ENCODE measurements at regions not wholly inside any gene's neighbourhood (a gene's known extent, or its start where the extent isn't known, plus 50 kb on each side); places are given as distances from the start of the nearest gene placed in this dataset.
"Not testable (repeated sequence)": the region's sequence is repeated elsewhere in the genome, so short reads cannot be mapped to it uniquely, and the experiment has no call there.

DNA sequence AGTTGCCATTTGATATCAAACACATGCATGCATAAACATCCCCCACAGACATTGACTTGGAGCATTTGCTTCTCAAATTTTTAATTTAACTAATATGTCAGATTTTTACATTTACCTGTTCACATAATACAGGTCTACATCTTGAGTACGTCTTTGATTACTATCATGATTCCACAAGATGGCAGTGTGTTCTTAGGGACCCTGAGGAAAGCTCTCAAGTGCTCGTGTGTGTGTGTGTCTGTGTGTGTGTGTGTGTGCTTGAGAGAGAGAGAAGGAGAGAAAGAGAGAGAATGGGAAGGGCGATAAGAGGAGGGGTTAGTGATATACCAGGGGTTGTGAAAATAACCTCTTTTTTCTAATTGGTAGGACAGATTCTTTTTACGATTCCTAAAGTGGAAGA lies 167.1 kb upstream of the OR4E1 start:
- Mint-ChIP-seq H3K27ac (peak overlapping the region; percentile 56), H3K4me3 (peak overlapping the region; percentile 56), H3K9me3 (ENCODE audit: low read depth) (no peaks in the 10 kb centered on the region), H3K36me3 (no peaks in the 10 kb centered on the region), H3K4me1 (peaks cover 15% of the 10 kb centered on the region), H3K27me3 (peaks cover 27% of the 10 kb centered on the region)
- ATAC-seq (peak; percentile 42), DNase-seq (no peak)
- CTCF ChIA-PET = interaction anchor here (1.1 to 1.8 kb wide), 4 partner anchors 12 to 716 kb away, joined by 3 to 6 read pairs (median 4); no protein-coding TSS in a partner anchor

DNA sequence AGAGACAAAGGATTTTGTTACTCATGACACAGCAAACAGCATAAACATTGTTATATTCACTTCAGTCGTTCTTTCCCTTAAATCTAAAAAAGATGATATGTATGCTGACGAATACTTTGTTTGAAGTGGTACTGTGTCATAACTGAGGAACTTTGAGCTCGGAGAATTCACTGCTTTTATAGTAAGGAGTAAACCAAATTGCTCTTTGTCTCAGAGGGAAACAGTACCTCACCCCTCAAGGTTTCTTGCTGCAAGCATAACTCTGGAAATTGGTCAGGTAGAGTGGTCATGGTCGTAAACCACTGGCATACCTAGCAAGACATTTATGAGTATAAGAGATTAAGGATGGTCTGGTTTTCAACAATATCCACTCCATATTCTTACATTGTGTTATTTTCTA lies 160.2 kb upstream of the OR4E1 start:
- H3K27ac Mint-ChIP-seq = no peak overlapping the region
- H3K9me3 Mint-ChIP-seq (ENCODE audit: low read depth) = peaks cover 3% of the 10 kb centered on the region
- H3K4me3 Mint-ChIP-seq = no peak overlapping the region
- H3K36me3 Mint-ChIP-seq = no peaks in the 10 kb centered on the region
- no peaks in the 10 kb centered on the region for H3K4me1 Mint-ChIP-seq
- CTCF ChIA-PET = no interaction called here
- H3K27me3 Mint-ChIP-seq = peaks cover 25% of the 10 kb centered on the region
- no peak for ATAC-seq
- DNase-seq = no peak

DNA sequence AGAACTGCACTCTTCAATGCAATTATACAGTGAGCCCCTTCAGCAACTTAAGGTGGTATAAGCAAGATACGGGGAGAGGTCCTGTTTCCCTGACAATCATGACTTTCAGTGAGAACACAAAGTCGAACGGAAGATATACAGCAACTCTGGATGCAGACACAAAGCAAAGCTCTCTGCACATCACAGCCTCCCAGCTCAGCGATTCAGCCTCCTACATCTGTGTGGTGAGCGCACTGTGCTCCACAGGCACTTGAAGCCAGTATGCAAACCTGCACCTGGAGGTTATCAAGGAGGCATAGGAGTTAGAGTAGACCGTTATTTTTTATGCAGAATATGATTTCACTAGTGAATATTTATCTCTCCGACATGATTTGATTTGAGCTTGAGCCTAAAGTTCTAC lies 152.2 kb upstream of the OR4E1 start:
- peak overlapping the region; percentile 60 for H3K4me3 Mint-ChIP-seq
- no peak for ATAC-seq

GRCh38 chr14:21825149-21825743 lies 151.6 kb upstream of the OR4E1 start:
- no peaks in the 10 kb centered on the region for H3K36me3 Mint-ChIP-seq
- ATAC-seq (peak; percentile 91), DNase-seq (peak; percentile 64)
- H3K4me1 Mint-ChIP-seq = peaks cover 9% of the 10 kb centered on the region
- H3K27me3 Mint-ChIP-seq = peaks cover 45% of the 10 kb centered on the region
- H3K4me3 Mint-ChIP-seq = peak overlapping the region; percentile 60
- no peaks in the 10 kb centered on the region for H3K9me3 Mint-ChIP-seq (ENCODE audit: low read depth)
- CTCF ChIA-PET = interaction anchor here (0.8 to 2.1 kb wide), 8 partner anchors 12 to 764 kb away, joined by 3 to 6 read pairs (median 4); partner anchors contain the start of gene DAD1
- H3K27ac Mint-ChIP-seq = peak overlapping the region; percentile 60

More for the DNA sequence above, 152.2 kb upstream of the OR4E1 start:
- Mint-ChIP-seq H3K27ac (peak overlapping the region; percentile 13), H3K4me1 (peaks cover 6% of the 10 kb centered on the region), H3K9me3 (ENCODE audit: low read depth) (no peaks in the 10 kb centered on the region), H3K36me3 (no peaks in the 10 kb centered on the region), H3K27me3 (peaks cover 41% of the 10 kb centered on the region)
- DNase-seq = no peak
- CTCF ChIA-PET = interaction anchor here (0.8 to 2.1 kb wide), 3 partner anchors 21 to 997 kb away, joined by 3 to 6 read pairs (median 3); no protein-coding TSS in a partner anchor

DNA sequence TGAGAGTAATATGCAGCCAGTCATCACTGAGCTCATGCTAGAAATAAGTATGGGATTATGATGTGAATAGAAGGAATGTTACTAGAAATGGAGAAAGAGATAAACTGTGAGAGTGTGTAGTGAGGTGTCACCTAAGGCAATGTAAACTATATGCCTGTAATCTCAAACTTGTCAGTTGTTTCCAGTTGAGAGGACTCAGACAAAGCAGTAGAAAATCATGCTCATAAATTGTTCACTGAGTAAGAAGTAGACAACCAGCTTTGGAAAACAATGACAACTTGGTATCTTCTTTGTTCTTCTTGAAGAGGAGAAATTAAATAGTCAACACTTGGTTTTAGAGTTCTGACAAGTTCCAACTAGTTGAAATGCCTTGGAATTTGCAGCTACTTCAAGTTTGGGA lies 148.5 kb upstream of the OR4E1 start:
- peaks cover 2% of the 10 kb centered on the region for H3K9me3 Mint-ChIP-seq (ENCODE audit: low read depth)
- DNase-seq (no peak), ATAC-seq (no peak)
- CTCF ChIA-PET = no interaction called here
- H3K36me3 Mint-ChIP-seq = no peaks in the 10 kb centered on the region
- peaks cover 33% of the 10 kb centered on the region for H3K27me3 Mint-ChIP-seq
- H3K4me3 Mint-ChIP-seq = no peak overlapping the region
- H3K27ac Mint-ChIP-seq = no peak overlapping the region
- peaks cover 9% of the 10 kb centered on the region for H3K4me1 Mint-ChIP-seq

- Mint-ChIP-seq H3K4me3 (no peak overlapping the region), H3K36me3 (no peaks in the 10 kb centered on the region), H3K27ac (peak overlapping the region; percentile 13), H3K27me3 (peaks cover 26% of the 10 kb centered on the region), H3K4me1 (peaks cover 9% of the 10 kb centered on the region), H3K9me3 (ENCODE audit: low read depth) (peaks cover 7% of the 10 kb centered on the region)
- ATAC-seq = no peak
- CTCF ChIA-PET = interaction anchor here (1.1 kb wide), 1 partner anchor 71 kb away, joined by 3 read pairs; no protein-coding TSS in a partner anchor
- DNase-seq = no peak
These were observed 147.0 kb upstream of the OR4E1 start for GRCh38 chr14:21820631-21821030.

GRCh38 chr14:21819891-21820290 lies 146.3 kb upstream of the OR4E1 start:
- DNase-seq; ATAC-seq; H3K4me3 Mint-ChIP-seq; H3K9me3 Mint-ChIP-seq (ENCODE audit: low read depth); H3K27ac Mint-ChIP-seq; H3K4me1 Mint-ChIP-seq; H3K36me3 Mint-ChIP-seq: not testable (repeated sequence)
- H3K27me3 Mint-ChIP-seq = peaks cover 21% of the 10 kb centered on the region
- CTCF ChIA-PET = interaction anchor here (1.1 kb wide), 1 partner anchor 71 kb away, joined by 3 read pairs; no protein-coding TSS in a partner anchor

GRCh38 chr14:21817010-21817409 lies 143.4 kb upstream of the OR4E1 start:
- H3K4me3 Mint-ChIP-seq; H3K36me3 Mint-ChIP-seq; CTCF ChIA-PET; H3K9me3 Mint-ChIP-seq (ENCODE audit: low read depth); DNase-seq; H3K27ac Mint-ChIP-seq; H3K4me1 Mint-ChIP-seq; ATAC-seq: not testable (repeated sequence)
- H3K27me3 Mint-ChIP-seq = peaks cover 22% of the 10 kb centered on the region

GRCh38 chr14:21807975-21808374 lies 134.4 kb upstream of the OR4E1 start:
- no peak overlapping the region for H3K27ac Mint-ChIP-seq
- H3K27me3 Mint-ChIP-seq = peaks cover 18% of the 10 kb centered on the region
- H3K36me3 Mint-ChIP-seq = no peaks in the 10 kb centered on the region
- no peaks in the 10 kb centered on the region for H3K4me1 Mint-ChIP-seq
- ATAC-seq = no peak
- CTCF ChIA-PET = no interaction called here
- DNase-seq = no peak
- H3K4me3 Mint-ChIP-seq = no peak overlapping the region
- H3K9me3 Mint-ChIP-seq (ENCODE audit: low read depth) = no peaks in the 10 kb centered on the region

DNA sequence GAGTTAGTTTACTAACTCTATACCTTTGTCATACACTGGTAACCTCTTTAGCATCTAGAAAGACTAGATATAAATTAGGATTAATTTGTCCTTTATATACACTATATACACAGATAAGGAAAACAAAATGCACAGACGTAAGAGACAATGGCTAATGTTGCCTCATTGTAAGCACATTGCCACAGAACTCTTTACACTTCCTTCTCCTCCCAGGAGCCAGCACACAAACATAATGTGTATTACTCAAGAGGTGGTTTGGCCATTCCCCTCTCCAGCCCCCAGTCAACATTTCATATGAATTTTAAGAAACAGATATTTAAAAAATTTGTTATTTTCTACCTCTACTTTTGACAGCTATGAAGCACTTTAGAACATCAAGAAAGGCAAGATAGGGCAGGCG lies 131.4 kb upstream of the OR4E1 start:
- H3K27me3 Mint-ChIP-seq = peaks cover 18% of the 10 kb centered on the region
- CTCF ChIA-PET = no interaction called here

DNA sequence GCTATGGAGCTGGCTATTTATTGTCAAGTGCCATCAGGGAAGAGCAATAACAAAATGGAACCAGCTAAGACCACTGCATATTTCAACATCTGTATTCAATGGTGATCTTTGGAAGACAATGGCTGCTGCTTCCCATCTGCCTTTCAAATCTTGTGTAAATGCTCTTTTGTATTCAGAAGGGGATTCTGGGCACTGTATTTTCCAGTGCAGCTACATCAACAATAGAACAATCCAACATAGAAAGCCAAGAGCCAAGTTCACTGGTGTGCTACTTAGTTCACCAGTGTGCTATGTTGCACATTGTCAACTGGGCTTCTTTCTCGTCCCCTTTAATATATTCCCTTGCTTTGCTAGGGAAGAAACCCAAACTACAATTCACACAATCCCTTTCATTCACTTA lies 128.8 kb upstream of the OR4E1 start:
- CTCF ChIA-PET = no interaction called here
- no peaks in the 10 kb centered on the region for H3K9me3 Mint-ChIP-seq (ENCODE audit: low read depth)
- DNase-seq = no peak
- ATAC-seq = no peak
- H3K27me3 Mint-ChIP-seq = peaks cover 24% of the 10 kb centered on the region
- H3K36me3 Mint-ChIP-seq = no peaks in the 10 kb centered on the region
- H3K4me1 Mint-ChIP-seq = no peaks in the 10 kb centered on the region
- H3K27ac Mint-ChIP-seq = no peak overlapping the region
- no peak overlapping the region for H3K4me3 Mint-ChIP-seq

More for the DNA sequence above, 131.4 kb upstream of the OR4E1 start:
- ATAC-seq (no peak), DNase-seq (no peak)
- H3K4me3 Mint-ChIP-seq = no peak overlapping the region
- no peak overlapping the region for H3K27ac Mint-ChIP-seq
- no peaks in the 10 kb centered on the region for H3K36me3 Mint-ChIP-seq
- H3K9me3 Mint-ChIP-seq (ENCODE audit: low read depth) = no peaks in the 10 kb centered on the region
- H3K4me1 Mint-ChIP-seq = no peaks in the 10 kb centered on the region

DNA sequence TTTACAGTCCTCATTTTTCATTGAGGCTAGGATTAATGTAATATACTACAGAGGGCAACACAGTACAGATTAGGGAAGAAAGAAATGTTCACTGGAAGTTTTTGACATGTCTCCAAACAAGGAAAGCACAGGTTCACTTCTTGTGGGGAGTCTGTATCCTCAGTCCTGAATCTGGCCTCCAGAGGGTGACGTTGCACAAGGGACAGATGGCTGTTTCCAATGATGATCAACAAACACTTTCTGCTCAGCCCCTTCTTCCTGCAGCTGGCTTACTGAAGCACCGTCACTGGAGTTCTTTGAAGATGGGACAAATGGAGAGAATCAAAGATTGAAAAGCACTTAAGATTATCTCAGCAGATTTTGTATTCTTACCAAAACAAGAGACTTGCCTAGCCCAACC lies 123.3 kb upstream of the OR4E1 start:
- Mint-ChIP-seq H3K4me3 (peak overlapping the region; percentile 7), H3K27me3 (peaks cover 20% of the 10 kb centered on the region), H3K4me1 (no peaks in the 10 kb centered on the region), H3K36me3 (no peaks in the 10 kb centered on the region), H3K9me3 (ENCODE audit: low read depth) (no peaks in the 10 kb centered on the region), H3K27ac (no peak overlapping the region)
- ATAC-seq (no peak), DNase-seq (no peak)
- CTCF ChIA-PET = interaction anchor here (2.0 kb wide), 1 partner anchor 28 kb away, joined by 4 read pairs; no protein-coding TSS in a partner anchor

GRCh38 chr14:21795456-21795855 lies 121.8 kb upstream of the OR4E1 start:
- peaks cover 3% of the 10 kb centered on the region for H3K4me1 Mint-ChIP-seq
- H3K4me3 Mint-ChIP-seq = no peak overlapping the region
- no peak overlapping the region for H3K27ac Mint-ChIP-seq
- DNase-seq = no peak
- peaks cover 19% of the 10 kb centered on the region for H3K27me3 Mint-ChIP-seq
- H3K36me3 Mint-ChIP-seq = no peaks in the 10 kb centered on the region
- ATAC-seq = no peak
- H3K9me3 Mint-ChIP-seq (ENCODE audit: low read depth) = no peaks in the 10 kb centered on the region
- CTCF ChIA-PET = no interaction called here

GRCh38 chr14:21791749-21792148 lies 118.1 kb upstream of the OR4E1 start:
- ATAC-seq (no peak), DNase-seq (no peak)
- Mint-ChIP-seq H3K27ac (no peak overlapping the region), H3K27me3 (peaks cover 21% of the 10 kb centered on the region), H3K9me3 (ENCODE audit: low read depth) (no peaks in the 10 kb centered on the region), H3K4me3 (no peak overlapping the region), H3K36me3 (no peaks in the 10 kb centered on the region), H3K4me1 (peaks cover 3% of the 10 kb centered on the region)
- CTCF ChIA-PET = interaction anchor here (1.2 kb wide), 1 partner anchor 12 kb away, joined by 4 read pairs; no protein-coding TSS in a partner anchor

All from activated CD8-positive, alpha-beta memory T cell treated with anti-CD3 and anti-CD28 coated beads, Interleukin-2, amount 10 ng/mL, durations not matched to agents 7 days and 5 days (primary cell).